WTC11 (cell line): ENCODE measurements at regions not wholly inside any gene's neighbourhood (a gene's known extent, or its start where the extent isn't known, plus 50 kb on each side); places are given as distances from the start of the nearest gene placed in this dataset.
"Not testable (repeated sequence)": the region's sequence is repeated elsewhere in the genome, so short reads cannot be mapped to it uniquely, and the experiment has no call there.

Experiments
- CBFB ChIP-seq: sonication (generic); formaldehyde crosslinking; IDR thresholded peaks from 2 replicates; pipeline ENCODE4 v1.8.1; 2022; ENCODE audit warnings: mild to moderate bottlenecking, low read depth, missing genetic modification reagents
- CTCF ChIP-seq: fragments of 200-600 bp; IDR thresholded peaks from 2 replicates; pipeline ENCODE4 v1.8.0; 2022; ENCODE audit warnings: antibody characterized with exemption
- JUN ChIP-seq: sonication (generic); formaldehyde crosslinking; IDR thresholded peaks from 2 replicates; pipeline ENCODE4 v1.8.0; 2023; ENCODE audit warnings: mild to moderate bottlenecking, missing genetic modification reagents
- MAX ChIP-seq: sonication (generic); formaldehyde crosslinking; IDR thresholded peaks from 2 replicates; pipeline ENCODE4 v1.8.0; 2022; ENCODE audit warnings: mild to moderate bottlenecking, missing genetic modification reagents
- ZBTB21 ChIP-seq: sonication (generic); formaldehyde crosslinking; IDR thresholded peaks from 2 replicates; pipeline ENCODE4 v1.8.1; 2023; ENCODE audit warnings: mild to moderate bottlenecking, missing genetic modification reagents, borderline replicate concordance

GRCh38 chr17:16866841-16867240, 105.1 kb downstream of the TNFRSF13B start:
- TF ChIP-seq CBFB; JUN (CRISPR knock-in tag); CTCF; MAX (CRISPR knock-in tag); ZBTB21 (CRISPR knock-in tag): not testable (repeated sequence)
